GM12878 (cell line): ENCODE measurements at regions not wholly inside any gene's neighbourhood (a gene's known extent, or its start where the extent isn't known, plus 50 kb on each side); places are given as distances from the start of the nearest gene placed in this dataset.

Source experiments
- ATAC-seq: fragments of 200-7000 bp; cut with Tn5 transposase; 3 replicates; pipeline ENCODE4 v1.9.1; 2020; ENCODE audit warnings: mild to moderate bottlenecking, moderate library complexity
- BruUV-seq: library from RNA; stranded (reverse); fragments of 400-500 nt; replicated peaks from 2 replicates; lab custom pipeline; 2021; lab: Mats Ljungman, UMichigan
- CTCF ChIA-PET: fragments of 300-600 bp; sonication (Branson Sonifier 250); formaldehyde crosslinking; extraction: SDS; loops from one replicate; lab custom pipeline; 2021; ENCODE audit warnings: inconsistent platforms; lab: Yijun Ruan, JAX
- POLR2A ChIA-PET: fragments of 350-600 bp; formaldehyde crosslinking; extraction: SDS; loops from one replicate; lab custom pipeline; 2021; ENCODE audit warnings: inconsistent platforms; lab: Charles Lee
- RAD21 ChIA-PET: fragments of 300-600 bp; sonication (Branson Sonifier 250); formaldehyde crosslinking; loops from one replicate; lab custom pipeline; 2023; ENCODE audit warnings: antibody characterized with exemption; ENCODE audit not compliant: unreplicated experiment; lab: Charles Lee
- SMC1A ChIA-PET: fragments of 300-600 bp; sonication (Branson Sonifier 250); formaldehyde crosslinking; loops from one replicate; lab custom pipeline; 2023; ENCODE audit not compliant: unreplicated experiment, uncharacterized antibody; lab: Charles Lee
- DNase-seq: peaks from one replicate; pipeline ENCODE4 v3.0.0-alpha.2; 2011; ENCODE audit warnings: low read depth, low spot score
- FAIRE-seq: peaks from 3 replicates; lab custom pipeline; 2011; peaks lifted over from hg19 to GRCh38; lab: Jason Lieb, UNC
- H2AFZ ChIP-seq: 2 replicates; pipeline ENCODE4 v1.6.0; 2011; ENCODE audit warnings: low read depth, low read length, control low read depth; ENCODE audit not compliant: control insufficient read depth
- H3K27ac ChIP-seq: 2 replicates; pipeline ENCODE4 v1.5.1; 2011; ENCODE audit warnings: control low read depth; ENCODE audit not compliant: control insufficient read depth, insufficient read depth
- H3K27me3 ChIP-seq, 2 experiments: replicated peaks in 1 of 2; 2 replicates each; pipeline versions ENCODE4 v1.6.0 to v1.6.1; 2011; ENCODE audit warnings: low read length in 1 of 2; ENCODE audit not compliant: control insufficient read depth in 2 of 2, insufficient read depth in 2 of 2
- H3K36me3 ChIP-seq, 2 experiments: 2 replicates each; pipeline ENCODE4 v1.5.1; 2011; ENCODE audit warnings: low read length in 1 of 2; ENCODE audit not compliant: control insufficient read depth in 2 of 2, insufficient read depth in 2 of 2
- H3K4me1 ChIP-seq: 2 replicates; pipeline ENCODE4 v1.6.1; 2011; ENCODE audit warnings: mild to moderate bottlenecking, low read length, moderate library complexity, mixed read lengths; ENCODE audit not compliant: control insufficient read depth, insufficient read depth
- H3K4me2 ChIP-seq: 2 replicates; pipeline ENCODE4 v1.6.0; 2011; ENCODE audit warnings: control low read depth; ENCODE audit not compliant: control insufficient read depth, insufficient read depth
- H3K4me3 ChIP-seq: fragments of 200-600 bp; sonication (generic); 2 replicates; pipeline ENCODE4 v1.5.1; 2016
- H3K79me2 ChIP-seq: 2 replicates; pipeline ENCODE4 v1.6.0; 2011; ENCODE audit warnings: low read length; ENCODE audit not compliant: control insufficient read depth, insufficient read depth
- H3K9ac ChIP-seq: 2 replicates; pipeline ENCODE4 v1.8.0; 2011; ENCODE audit warnings: low read length, control low read depth, mixed read lengths; ENCODE audit not compliant: control insufficient read depth, insufficient read depth
- H3K9me3 ChIP-seq: replicated peaks from 3 replicates; pipeline ENCODE4 v1.5.1; 2011; ENCODE audit warnings: mild to moderate bottlenecking, low read length; ENCODE audit not compliant: control insufficient read depth, insufficient read depth
- H4K20me1 ChIP-seq: 2 replicates; pipeline ENCODE4 v1.6.0; 2011; ENCODE audit not compliant: control insufficient read depth, insufficient read depth
- ESRRA ChIP-seq: IDR thresholded peaks from 2 replicates; pipeline ENCODE4 v1.6.1; 2012; ENCODE audit warnings: mild to moderate bottlenecking, low read length, improper control_type of control experiment
- ETV6 ChIP-seq, 2 experiments: fragments of 450-650 bp in 1 of 2; IDR thresholded peaks in 1 of 2; conservative IDR thresholded peaks in 1 of 2; 2 replicates each; pipeline ENCODE4 v1.6.1; 2014; ENCODE audit warnings: antibody characterized with exemption in 1 of 2, borderline replicate concordance in 1 of 2, low read depth in 1 of 2, mild to moderate bottlenecking in 1 of 2, moderate library complexity in 1 of 2
- NFYB ChIP-seq: IDR thresholded peaks from 2 replicates; pipeline ENCODE4 v1.6.1; 2011; ENCODE audit warnings: low read depth, mild to moderate bottlenecking, low read length, improper control_type of control experiment, moderate library complexity; ENCODE audit not compliant: insufficient read depth
- NR2F1 ChIP-seq: fragments of 450-650 bp; conservative IDR thresholded peaks from 2 replicates; pipeline ENCODE4 v1.6.1; 2017; ENCODE audit warnings: mild to moderate bottlenecking
- POLR2AphosphoS2 ChIP-seq: IDR thresholded peaks from 2 replicates; pipeline ENCODE4 v1.6.1; 2011; ENCODE audit warnings: low read depth, mild to moderate bottlenecking, low read length, improper control_type of control experiment, moderate library complexity
- SREBF1 ChIP-seq: IDR thresholded peaks from 2 replicates; pipeline ENCODE4 v1.6.1; 2012; ENCODE audit warnings: mild to moderate bottlenecking, low read length
- STAT3 ChIP-seq: IDR thresholded peaks from 2 replicates; pipeline ENCODE4 v1.6.1; 2011; ENCODE audit warnings: low read depth, low read length, improper control_type of control experiment
- YBX1 ChIP-seq: fragments of 450-650 bp; IDR thresholded peaks from 2 replicates; pipeline ENCODE4 v1.6.1; 2016; ENCODE audit warnings: antibody characterized with exemption
- in situ Hi-C: fragments of 300-500 bp; cut with MboI; formaldehyde crosslinking; loops from 9 replicates; pipeline ENCODE4 v1.14.3; 2018; ENCODE audit warnings: mixed read lengths
- intact Hi-C: fragments of 100-400 bp; cut with micrococcal nuclease; formaldehyde crosslinking; loops from one replicate; pipeline ENCODE4 v1.14.2; 2022; ENCODE audit not compliant: unreplicated experiment
- TF ChIP-seq, protein P1 (sequence below): fragments of 450-650 bp; conservative IDR thresholded peaks from 2 replicates; pipeline ENCODE4 v1.6.1; 2017; ENCODE audit warnings: mild to moderate bottlenecking, moderate library complexity
- TF ChIP-seq, protein P2 (sequence below): fragments of 450-650 bp; IDR thresholded peaks from 2 replicates; pipeline ENCODE4 v1.6.1; 2014; ENCODE audit warnings: mild to moderate bottlenecking
- TF ChIP-seq, protein P3 (sequence below): fragments of 450-650 bp; formaldehyde crosslinking; IDR thresholded peaks from 2 replicates; pipeline ENCODE4 v1.4.0; 2022; ENCODE audit warnings: mild to moderate bottlenecking, moderate library complexity
- TF ChIP-seq, protein P4 (sequence below): IDR thresholded peaks from 2 replicates; pipeline ENCODE4 v1.6.1; 2012; ENCODE audit warnings: low read depth, low read length, improper control_type of control experiment
- TF ChIP-seq, protein P5 (sequence below): IDR thresholded peaks from 2 replicates; pipeline ENCODE4 v1.6.1; 2012; ENCODE audit warnings: low read depth, low read length, improper control_type of control experiment

DNA sequence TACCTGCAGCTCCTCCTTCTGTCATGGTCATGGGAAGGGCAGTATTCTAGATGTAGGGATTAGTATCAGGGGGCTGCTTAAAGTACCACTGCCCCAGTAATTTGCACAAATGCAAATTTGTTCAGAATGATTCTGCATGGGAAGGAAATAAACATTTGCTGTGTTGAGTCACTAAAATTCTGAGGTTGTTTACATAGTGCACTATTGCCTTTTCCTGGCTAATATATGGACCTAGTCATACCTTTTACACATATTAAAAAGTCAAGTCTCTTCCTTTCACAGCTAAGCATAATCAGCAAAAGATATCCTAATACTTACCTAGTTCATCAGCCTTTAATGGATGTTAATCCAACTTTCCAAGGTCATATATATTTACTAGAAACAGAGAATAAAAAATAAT is 746.4 kb upstream of the NR2F2 start:
- Histone ChIP-seq H3K27ac (no peak overlapping the region), H3K36me3 (no peaks in the 10 kb centered on the region), H3K27me3 (no peaks in the 10 kb centered on the region), H4K20me1 (no peaks in the 10 kb centered on the region), H3K4me2 (no peak overlapping the region), H3K9me3 (no peaks in the 10 kb centered on the region), H3K79me2 (no peaks in the 10 kb centered on the region), H3K4me1 (no peaks in the 10 kb centered on the region), H2AFZ (no peak overlapping the region), H3K9ac (no peak overlapping the region), H3K4me3 (no peak overlapping the region)
- BruUV-seq = no TSS peak
- TF ChIP-seq STAT3 = no peak
- TF ChIP-seq, protein P1, sequence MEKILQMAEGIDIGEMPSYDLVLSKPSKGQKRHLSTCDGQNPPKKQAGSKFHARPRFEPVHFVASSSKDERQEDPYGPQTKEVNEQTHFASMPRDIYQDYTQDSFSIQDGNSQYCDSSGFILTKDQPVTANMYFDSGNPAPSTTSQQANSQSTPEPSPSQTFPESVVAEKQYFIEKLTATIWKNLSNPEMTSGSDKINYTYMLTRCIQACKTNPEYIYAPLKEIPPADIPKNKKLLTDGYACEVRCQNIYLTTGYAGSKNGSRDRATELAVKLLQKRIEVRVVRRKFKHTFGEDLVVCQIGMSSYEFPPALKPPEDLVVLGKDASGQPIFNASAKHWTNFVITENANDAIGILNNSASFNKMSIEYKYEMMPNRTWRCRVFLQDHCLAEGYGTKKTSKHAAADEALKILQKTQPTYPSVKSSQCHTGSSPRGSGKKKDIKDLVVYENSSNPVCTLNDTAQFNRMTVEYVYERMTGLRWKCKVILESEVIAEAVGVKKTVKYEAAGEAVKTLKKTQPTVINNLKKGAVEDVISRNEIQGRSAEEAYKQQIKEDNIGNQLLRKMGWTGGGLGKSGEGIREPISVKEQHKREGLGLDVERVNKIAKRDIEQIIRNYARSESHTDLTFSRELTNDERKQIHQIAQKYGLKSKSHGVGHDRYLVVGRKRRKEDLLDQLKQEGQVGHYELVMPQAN = no peak
- TF ChIP-seq, protein P2, sequence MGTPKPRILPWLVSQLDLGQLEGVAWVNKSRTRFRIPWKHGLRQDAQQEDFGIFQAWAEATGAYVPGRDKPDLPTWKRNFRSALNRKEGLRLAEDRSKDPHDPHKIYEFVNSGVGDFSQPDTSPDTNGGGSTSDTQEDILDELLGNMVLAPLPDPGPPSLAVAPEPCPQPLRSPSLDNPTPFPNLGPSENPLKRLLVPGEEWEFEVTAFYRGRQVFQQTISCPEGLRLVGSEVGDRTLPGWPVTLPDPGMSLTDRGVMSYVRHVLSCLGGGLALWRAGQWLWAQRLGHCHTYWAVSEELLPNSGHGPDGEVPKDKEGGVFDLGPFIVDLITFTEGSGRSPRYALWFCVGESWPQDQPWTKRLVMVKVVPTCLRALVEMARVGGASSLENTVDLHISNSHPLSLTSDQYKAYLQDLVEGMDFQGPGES = no peak
- TF ChIP-seq, protein P3, sequence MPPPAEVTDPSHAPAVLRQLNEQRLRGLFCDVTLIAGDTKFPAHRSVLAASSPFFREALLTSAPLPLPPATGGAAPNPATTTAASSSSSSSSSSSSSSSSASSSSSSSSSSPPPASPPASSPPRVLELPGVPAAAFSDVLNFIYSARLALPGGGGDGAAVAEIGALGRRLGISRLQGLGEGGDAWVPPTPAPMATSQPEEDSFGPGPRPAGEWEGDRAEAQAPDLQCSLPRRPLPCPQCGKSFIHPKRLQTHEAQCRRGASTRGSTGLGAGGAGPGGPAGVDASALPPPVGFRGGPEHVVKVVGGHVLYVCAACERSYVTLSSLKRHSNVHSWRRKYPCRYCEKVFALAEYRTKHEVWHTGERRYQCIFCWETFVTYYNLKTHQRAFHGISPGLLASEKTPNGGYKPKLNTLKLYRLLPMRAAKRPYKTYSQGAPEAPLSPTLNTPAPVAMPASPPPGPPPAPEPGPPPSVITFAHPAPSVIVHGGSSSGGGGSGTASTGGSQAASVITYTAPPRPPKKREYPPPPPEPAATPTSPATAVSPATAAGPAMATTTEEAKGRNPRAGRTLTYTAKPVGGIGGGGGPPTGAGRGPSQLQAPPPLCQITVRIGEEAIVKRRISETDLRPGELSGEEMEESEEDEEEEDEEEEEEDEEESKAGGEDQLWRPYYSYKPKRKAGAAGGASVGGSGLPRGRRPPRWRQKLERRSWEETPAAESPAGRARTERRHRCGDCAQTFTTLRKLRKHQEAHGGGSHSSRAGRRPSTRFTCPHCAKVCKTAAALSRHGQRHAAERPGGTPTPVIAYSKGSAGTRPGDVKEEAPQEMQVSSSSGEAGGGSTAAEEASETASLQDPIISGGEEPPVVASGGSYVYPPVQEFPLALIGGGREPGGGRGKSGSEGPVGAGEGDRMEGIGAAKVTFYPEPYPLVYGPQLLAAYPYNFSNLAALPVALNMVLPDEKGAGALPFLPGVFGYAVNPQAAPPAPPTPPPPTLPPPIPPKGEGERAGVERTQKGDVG (CRISPR knock-in tag) = no peak
- no peak for TF ChIP-seq YBX1
- no peak for TF ChIP-seq ETV6 (conservative IDR thresholded peaks at IDR 0.05 in 1 of 2, IDR thresholded peaks at IDR 0.05 in 1 of 2; ENCODE audit: borderline replicate concordance in 1 of 2, low read depth in 1 of 2)
- TF ChIP-seq NR2F1 = no peak
- TF ChIP-seq, protein P4, sequence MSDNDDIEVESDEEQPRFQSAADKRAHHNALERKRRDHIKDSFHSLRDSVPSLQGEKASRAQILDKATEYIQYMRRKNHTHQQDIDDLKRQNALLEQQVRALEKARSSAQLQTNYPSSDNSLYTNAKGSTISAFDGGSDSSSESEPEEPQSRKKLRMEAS = no peak
- TF ChIP-seq NFYB = no peak
- no peak for TF ChIP-seq ESRRA
- TF ChIP-seq SREBF1 = no peak
- TF ChIP-seq, protein P5, sequence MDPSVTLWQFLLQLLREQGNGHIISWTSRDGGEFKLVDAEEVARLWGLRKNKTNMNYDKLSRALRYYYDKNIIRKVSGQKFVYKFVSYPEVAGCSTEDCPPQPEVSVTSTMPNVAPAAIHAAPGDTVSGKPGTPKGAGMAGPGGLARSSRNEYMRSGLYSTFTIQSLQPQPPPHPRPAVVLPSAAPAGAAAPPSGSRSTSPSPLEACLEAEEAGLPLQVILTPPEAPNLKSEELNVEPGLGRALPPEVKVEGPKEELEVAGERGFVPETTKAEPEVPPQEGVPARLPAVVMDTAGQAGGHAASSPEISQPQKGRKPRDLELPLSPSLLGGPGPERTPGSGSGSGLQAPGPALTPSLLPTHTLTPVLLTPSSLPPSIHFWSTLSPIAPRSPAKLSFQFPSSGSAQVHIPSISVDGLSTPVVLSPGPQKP = no peak
- no peak for TF ChIP-seq POLR2AphosphoS2
- ChIA-PET POLR2A (no interaction called here), SMC1A (interaction anchor here (0.6 to 1.1 kb wide), 3 partner anchors 9 to 626 kb away, joined by 3 read pairs; no protein-coding TSS in a partner anchor), CTCF (interaction anchor here (0.5 to 0.8 kb wide), 2 partner anchors 32 to 913 kb away, joined by 3 read pairs; no protein-coding TSS in a partner anchor), RAD21 (no interaction called here)
- ATAC-seq (no peak), DNase-seq (no peak), FAIRE-seq (no peak)
- in situ Hi-C loops (no loop called here), intact Hi-C loops (no loop called here)
